ENCODE measurements at regions not wholly inside any gene's neighbourhood (a gene's known extent, or its start where the extent isn't known, plus 50 kb on each side); places are given as distances from the start of the nearest gene placed in this dataset.

DNA sequence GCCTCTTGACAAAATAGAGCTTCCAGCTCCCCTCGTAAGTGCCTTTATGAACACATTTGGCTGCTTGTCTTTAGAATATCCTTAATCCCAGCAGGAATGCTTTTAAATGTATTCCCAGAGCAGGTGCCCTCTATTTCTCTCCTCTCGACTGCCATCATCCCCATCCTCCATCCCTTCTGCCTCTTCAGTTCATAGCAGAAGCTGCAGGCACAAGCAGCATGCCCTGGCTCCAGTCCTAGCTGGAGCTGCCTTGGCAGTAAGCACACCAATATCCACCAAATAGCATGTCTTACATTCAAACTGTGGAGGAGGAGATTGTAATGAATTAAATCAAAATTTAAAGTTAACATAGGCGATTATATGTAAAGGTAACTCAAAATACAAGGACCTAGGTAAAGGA is 891.3 kb upstream of the SLC39A10 start:
- no peak for DNase-seq (ENCODE audit: low read depth)

DNA sequence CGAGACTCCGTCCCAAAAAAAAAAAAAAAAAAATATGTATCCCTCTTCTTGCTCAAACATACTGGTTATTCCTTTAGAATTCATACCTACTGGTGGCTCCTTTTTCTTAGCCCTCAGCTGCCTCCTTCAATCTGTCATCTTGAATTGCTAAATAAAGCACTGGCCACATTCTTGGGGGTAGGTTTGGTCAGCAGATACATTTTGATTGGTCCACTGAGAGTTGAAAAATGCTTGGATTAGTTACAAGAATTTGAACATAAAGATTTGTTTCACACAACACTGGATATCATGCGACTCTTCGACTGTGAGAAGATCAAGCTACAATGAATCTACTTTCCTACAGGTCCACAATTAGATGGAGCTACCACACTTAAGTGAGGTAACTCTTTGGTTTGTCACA is 906.1 kb upstream of the SLC39A10 start:
- DNase-seq (ENCODE audit: low read depth) = no peak

- DNase-seq (ENCODE audit: low read depth) = no peak
Observed at GRCh38 chr2:194745557-194746146, 911.4 kb upstream of the SLC39A10 start.

DNA sequence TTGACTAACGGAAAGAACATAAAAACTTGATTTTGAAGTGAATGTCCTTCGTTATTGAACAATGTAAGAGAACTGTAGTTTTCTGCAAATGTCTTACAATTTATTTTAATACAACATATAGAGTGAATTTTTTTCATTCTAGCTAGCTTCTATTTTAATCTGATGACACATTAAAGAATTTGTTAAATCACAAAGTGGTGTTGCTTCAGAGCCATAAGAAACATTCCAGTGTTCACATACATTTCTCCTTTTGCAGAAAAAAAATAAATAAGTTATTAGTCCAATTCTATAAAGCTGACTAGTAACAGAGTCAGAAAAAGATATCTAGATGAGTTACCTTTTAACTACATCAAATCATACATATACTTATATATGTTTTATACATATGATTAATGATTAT is 914.3 kb upstream of the SLC39A10 start:
- no peak for DNase-seq (ENCODE audit: low read depth)

GRCh38 chr2:194739217-194739616 is 917.8 kb upstream of the SLC39A10 start:
- no peak for DNase-seq (ENCODE audit: low read depth)

- no peak for DNase-seq (ENCODE audit: low read depth)
Observed at GRCh38 chr2:194735837-194736542, 921.0 kb upstream of the SLC39A10 start.

DNA sequence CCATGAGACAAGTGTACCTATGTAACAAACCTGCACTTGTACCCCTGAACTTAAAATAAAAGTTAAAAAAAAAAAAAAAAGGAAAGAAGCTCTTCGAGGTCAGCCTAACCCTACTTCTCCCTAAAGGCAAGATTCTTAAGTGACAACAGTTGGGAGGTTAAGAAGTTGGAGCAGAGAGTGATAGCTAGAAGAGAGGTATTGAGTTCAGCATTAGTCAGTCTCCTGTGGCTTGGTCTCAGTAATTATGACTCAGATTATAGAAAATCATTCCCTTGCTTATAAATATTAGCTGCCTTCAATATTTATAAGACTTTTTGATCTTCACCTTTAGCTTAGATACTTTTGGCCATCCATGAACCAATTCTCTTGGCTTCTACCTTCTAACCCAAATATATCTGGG is 926.8 kb upstream of the SLC39A10 start:
- DNase-seq (ENCODE audit: low read depth) = no peak

DNA sequence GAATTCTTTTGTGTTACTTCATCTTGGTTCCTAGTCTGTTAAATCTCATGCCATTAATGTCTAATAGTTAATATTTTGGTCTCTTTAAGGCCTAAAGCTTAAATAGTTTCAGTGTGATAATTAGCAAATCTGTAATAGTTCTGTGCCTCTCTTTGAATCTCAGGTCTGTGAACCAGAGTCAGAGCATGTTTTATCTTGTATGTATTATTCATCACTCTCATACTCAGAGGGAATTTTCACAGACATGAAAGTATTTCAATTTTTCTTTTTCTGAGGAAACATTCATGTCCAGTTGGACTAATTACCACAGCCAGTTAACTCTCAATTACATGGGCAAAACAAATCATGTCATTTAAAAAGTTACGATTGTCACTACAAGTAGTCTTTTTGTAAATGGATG is 931.9 kb upstream of the SLC39A10 start:
- DNase-seq (ENCODE audit: low read depth) = no peak

- no peak for DNase-seq (ENCODE audit: low read depth)
Observed at GRCh38 chr2:194723446-194723845, 933.6 kb upstream of the SLC39A10 start.

- DNase-seq (ENCODE audit: low read depth) = no peak
Observed at GRCh38 chr2:194721227-194721626, 935.8 kb upstream of the SLC39A10 start.

- no peak for DNase-seq (ENCODE audit: low read depth)
Observed at GRCh38 chr2:194720462-194720861, 936.6 kb upstream of the SLC39A10 start.

DNA sequence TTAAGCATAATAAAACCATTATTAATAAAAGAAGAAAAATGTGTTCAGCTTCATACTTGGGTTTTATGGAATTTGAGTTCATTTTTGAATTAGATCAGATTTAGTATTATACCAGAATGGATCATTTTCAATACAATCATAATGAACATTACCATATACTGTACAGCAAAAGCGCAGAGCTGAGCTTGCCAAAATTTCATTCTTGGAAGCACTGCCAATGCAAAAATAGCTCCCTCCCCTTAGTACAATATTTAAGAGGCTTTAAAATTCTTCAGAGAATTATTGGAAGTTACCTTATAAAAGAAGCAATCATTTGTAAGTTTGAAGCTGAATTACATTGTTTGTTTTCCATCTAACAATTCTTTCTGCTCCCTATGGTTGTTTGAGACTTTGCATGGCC is 938.1 kb upstream of the SLC39A10 start:
- no peak for DNase-seq (ENCODE audit: low read depth)

- DNase-seq (ENCODE audit: low read depth) = no peak
Observed at GRCh38 chr2:194714541-194714940, 942.5 kb upstream of the SLC39A10 start.

DNA sequence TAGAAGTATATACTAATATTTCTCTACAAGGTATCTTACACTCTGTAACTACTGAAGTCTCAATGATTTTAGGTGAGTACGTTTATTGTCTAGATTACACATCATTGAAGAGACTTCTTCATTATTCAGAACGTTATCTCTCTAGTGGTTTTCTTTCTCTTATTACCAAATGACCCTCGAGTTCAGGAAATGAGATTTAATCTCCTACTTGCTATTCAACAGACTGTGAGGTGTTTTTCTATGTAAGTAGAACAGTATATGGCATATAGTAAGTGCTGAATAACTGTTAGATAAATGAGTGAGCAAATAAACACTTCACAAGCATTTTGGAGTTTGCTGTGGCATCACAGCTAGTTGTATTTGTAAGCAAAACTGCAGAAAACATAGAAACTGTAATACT is 947.2 kb upstream of the SLC39A10 start:
- no peak for DNase-seq (ENCODE audit: low read depth)

DNA sequence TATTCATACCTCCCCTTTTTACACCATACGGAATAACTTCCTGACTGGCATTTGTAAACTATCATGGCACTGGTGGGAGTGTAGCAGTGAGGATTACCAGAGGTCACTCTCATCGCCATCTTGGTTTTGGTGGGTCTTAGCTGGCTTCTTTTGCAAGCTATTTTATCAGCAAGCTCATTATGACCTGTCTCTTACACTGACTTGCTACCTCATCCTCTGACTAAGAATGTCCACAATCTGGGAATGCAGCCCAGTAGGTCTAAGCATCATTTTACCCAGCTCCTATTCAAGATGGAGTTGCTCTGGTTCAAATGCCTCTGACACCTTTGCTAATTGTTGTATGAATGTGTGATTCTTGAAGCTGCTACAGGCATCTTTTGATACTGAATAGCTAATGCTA is 950.8 kb upstream of the SLC39A10 start:
- no peak for DNase-seq (ENCODE audit: low read depth)

GRCh38 chr2:194705398-194705797 is 951.6 kb upstream of the SLC39A10 start:
- DNase-seq (ENCODE audit: low read depth) = no peak

- DNase-seq (ENCODE audit: low read depth) = no peak
Observed at GRCh38 chr2:194700726-194701125, 956.3 kb upstream of the SLC39A10 start.

DNA sequence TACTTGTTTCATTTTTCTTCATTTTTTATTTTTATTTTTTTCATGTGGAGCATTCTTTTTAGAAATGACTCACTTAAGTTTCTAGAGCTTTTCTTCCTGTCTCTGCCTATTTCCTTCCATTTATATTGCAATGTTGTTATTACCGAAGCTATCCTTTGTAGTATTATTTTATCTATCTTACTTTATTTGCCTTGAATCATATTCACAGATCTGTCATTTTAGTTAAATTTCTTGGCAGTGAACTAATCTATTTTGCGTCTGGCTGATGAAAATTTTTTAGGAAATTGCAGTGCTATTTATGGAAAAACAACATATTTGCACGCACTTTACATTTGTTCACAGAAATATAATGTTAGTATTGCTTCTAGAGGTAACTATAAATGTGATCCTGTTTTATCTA is 956.9 kb upstream of the SLC39A10 start:
- DNase-seq (ENCODE audit: low read depth) = no peak

- DNase-seq (ENCODE audit: low read depth) = no peak
Observed at GRCh38 chr2:194698012-194698411, 959.0 kb upstream of the SLC39A10 start.

GRCh38 chr2:194697439-194697838 is 959.6 kb upstream of the SLC39A10 start:
- no peak for DNase-seq (ENCODE audit: low read depth)

- DNase-seq (ENCODE audit: low read depth) = no peak
Observed at GRCh38 chr2:194696690-194697089, 960.3 kb upstream of the SLC39A10 start.

DNA sequence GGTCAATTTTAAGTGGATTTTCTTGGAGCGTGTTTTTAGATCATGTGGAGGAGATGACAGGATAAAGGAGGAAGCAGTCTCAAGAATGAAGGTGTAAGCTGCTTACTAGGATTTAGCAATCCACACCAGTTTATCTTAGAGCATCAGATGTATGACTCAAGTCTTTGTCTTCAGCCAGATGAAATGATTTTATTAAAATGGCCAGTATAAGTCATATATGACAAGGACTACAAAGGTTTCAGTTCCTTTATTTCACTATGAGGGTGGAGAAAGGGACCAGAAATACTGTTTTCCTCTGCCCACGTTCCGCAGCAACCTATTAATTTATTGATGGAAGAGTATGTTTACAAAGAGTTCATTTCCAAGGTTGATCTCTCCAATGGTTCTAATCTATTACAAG is 970.5 kb upstream of the SLC39A10 start:
- DNase-seq (ENCODE audit: low read depth) = no peak

DNA sequence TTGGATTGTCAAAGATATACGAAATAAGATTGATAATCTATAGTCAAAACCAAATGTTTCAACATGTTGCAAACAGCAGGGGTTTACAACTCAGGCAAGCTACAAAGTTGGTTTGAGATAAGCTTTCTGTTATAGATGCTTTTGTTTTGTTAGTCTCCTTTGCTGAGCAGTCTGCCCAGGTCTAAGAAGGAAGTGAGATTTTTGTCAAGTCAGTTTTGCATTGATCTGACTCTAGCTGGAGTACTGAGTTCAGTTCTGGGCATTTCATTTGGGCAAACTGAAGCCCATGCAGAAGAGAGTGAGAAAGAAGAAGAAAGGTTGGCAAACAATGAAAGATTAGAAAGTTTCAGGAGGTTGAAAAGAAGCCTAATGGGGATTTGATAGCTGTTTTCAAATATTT is 983.0 kb upstream of the SLC39A10 start:
- no peak for DNase-seq (ENCODE audit: low read depth)

- no peak for DNase-seq (ENCODE audit: low read depth)
Observed at GRCh38 chr2:194672994-194673393, 984.0 kb upstream of the SLC39A10 start.
